ENCODE measurements at regions not wholly inside any gene's neighbourhood (a gene's known extent, or its start where the extent isn't known, plus 50 kb on each side); places are given as distances from the start of the nearest gene placed in this dataset.

- no peaks in the 10 kb centered on the region for H3K4me1 ChIP-seq (ENCODE audit: control insufficient read depth in 2 of 2, insufficient read depth in 2 of 2, low read length in 2 of 2)
- no peak overlapping the region for H3K9ac ChIP-seq (ENCODE audit: low read depth in 1 of 2, low read length in 2 of 2)
- no peaks in the 10 kb centered on the region for H3K36me3 ChIP-seq (ENCODE audit: control insufficient read depth in 2 of 2, insufficient read depth in 2 of 2, low read length in 2 of 2)
- no peaks in the 10 kb centered on the region for H3K27me3 ChIP-seq (ENCODE audit: control insufficient read depth in 2 of 2, insufficient read depth in 2 of 2, low read length in 2 of 2)
- no peak overlapping the region for H3K27ac ChIP-seq (ENCODE audit: low read depth in 2 of 2, low read length in 2 of 2)
- H3K4me3 ChIP-seq (ENCODE audit: low read length in 2 of 2): no peak overlapping the region
- H3K9me3 ChIP-seq (ENCODE audit: control insufficient read depth in 2 of 2, low read length in 2 of 2): no peaks in the 10 kb centered on the region
These were observed 247.4 kb downstream of the SMARCA2 start for GRCh38 chr9:2262386-2263071.

GRCh38 chr9:2263111-2263510 is 248.0 kb downstream of the SMARCA2 start:
- H3K36me3 ChIP-seq (ENCODE audit: control insufficient read depth in 2 of 2, insufficient read depth in 2 of 2, low read length in 2 of 2): no peaks in the 10 kb centered on the region

GRCh38 chr9:2263665-2264064 is 248.5 kb downstream of the SMARCA2 start:
- Histone ChIP-seq H3K36me3 (ENCODE audit: control insufficient read depth in 2 of 2, insufficient read depth in 2 of 2, low read length in 2 of 2) (no peaks in the 10 kb centered on the region), H3K9ac (ENCODE audit: low read depth in 1 of 2, low read length in 2 of 2) (no peak overlapping the region), H3K27me3 (ENCODE audit: control insufficient read depth in 2 of 2, insufficient read depth in 2 of 2, low read length in 2 of 2) (no peaks in the 10 kb centered on the region), H3K27ac (ENCODE audit: low read depth in 2 of 2, low read length in 2 of 2) (no peak overlapping the region), H3K4me3 (ENCODE audit: low read length in 2 of 2) (no peak overlapping the region), H3K9me3 (ENCODE audit: control insufficient read depth in 2 of 2, low read length in 2 of 2) (no peaks in the 10 kb centered on the region), H3K4me1 (ENCODE audit: control insufficient read depth in 2 of 2, insufficient read depth in 2 of 2, low read length in 2 of 2) (no peaks in the 10 kb centered on the region)

More at GRCh38 chr9:2263111-2263510, 248.0 kb downstream of the SMARCA2 start:
- no peak overlapping the region for H3K4me3 ChIP-seq (ENCODE audit: low read length in 2 of 2)
- H3K27ac ChIP-seq (ENCODE audit: low read depth in 2 of 2, low read length in 2 of 2): no peak overlapping the region
- H3K4me1 ChIP-seq (ENCODE audit: control insufficient read depth in 2 of 2, insufficient read depth in 2 of 2, low read length in 2 of 2): no peaks in the 10 kb centered on the region
- H3K27me3 ChIP-seq (ENCODE audit: control insufficient read depth in 2 of 2, insufficient read depth in 2 of 2, low read length in 2 of 2): no peaks in the 10 kb centered on the region
- no peaks in the 10 kb centered on the region for H3K9me3 ChIP-seq (ENCODE audit: control insufficient read depth in 2 of 2, low read length in 2 of 2)
- no peak overlapping the region for H3K9ac ChIP-seq (ENCODE audit: low read depth in 1 of 2, low read length in 2 of 2)

GRCh38 chr9:2264081-2264480 is 248.9 kb downstream of the SMARCA2 start:
- Histone ChIP-seq H3K27me3 (ENCODE audit: control insufficient read depth in 2 of 2, insufficient read depth in 2 of 2, low read length in 2 of 2) (no peaks in the 10 kb centered on the region), H3K9me3 (ENCODE audit: control insufficient read depth in 2 of 2, low read length in 2 of 2) (no peaks in the 10 kb centered on the region), H3K27ac (ENCODE audit: low read depth in 2 of 2, low read length in 2 of 2) (no peak overlapping the region), H3K4me1 (ENCODE audit: control insufficient read depth in 2 of 2, insufficient read depth in 2 of 2, low read length in 2 of 2) (no peaks in the 10 kb centered on the region), H3K9ac (ENCODE audit: low read depth in 1 of 2, low read length in 2 of 2) (no peak overlapping the region), H3K36me3 (ENCODE audit: control insufficient read depth in 2 of 2, insufficient read depth in 2 of 2, low read length in 2 of 2) (no peaks in the 10 kb centered on the region), H3K4me3 (ENCODE audit: low read length in 2 of 2) (no peak overlapping the region)

GRCh38 chr9:2267181-2267745 is 252.1 kb downstream of the SMARCA2 start:
- Histone ChIP-seq H3K4me1 (ENCODE audit: control insufficient read depth in 2 of 2, insufficient read depth in 2 of 2, low read length in 2 of 2) (peaks cover 0 to 2% of the 10 kb centered on the region in 2 donors), H3K9ac (ENCODE audit: low read depth in 1 of 2, low read length in 2 of 2) (no peak overlapping the region), H3K27ac (ENCODE audit: low read depth in 2 of 2, low read length in 2 of 2) (no peak overlapping the region), H3K36me3 (ENCODE audit: control insufficient read depth in 2 of 2, insufficient read depth in 2 of 2, low read length in 2 of 2) (no peaks in the 10 kb centered on the region), H3K27me3 (ENCODE audit: control insufficient read depth in 2 of 2, insufficient read depth in 2 of 2, low read length in 2 of 2) (no peaks in the 10 kb centered on the region), H3K4me3 (ENCODE audit: low read length in 2 of 2) (no peak overlapping the region), H3K9me3 (ENCODE audit: control insufficient read depth in 2 of 2, low read length in 2 of 2) (no peaks in the 10 kb centered on the region)

- H3K9ac ChIP-seq (ENCODE audit: low read depth in 1 of 2, low read length in 2 of 2): no peak overlapping the region
- H3K4me3 ChIP-seq (ENCODE audit: low read length in 2 of 2): no peak overlapping the region
- peaks cover 0 to 2% of the 10 kb centered on the region in 2 donors for H3K4me1 ChIP-seq (ENCODE audit: control insufficient read depth in 2 of 2, insufficient read depth in 2 of 2, low read length in 2 of 2)
- no peaks in the 10 kb centered on the region for H3K36me3 ChIP-seq (ENCODE audit: control insufficient read depth in 2 of 2, insufficient read depth in 2 of 2, low read length in 2 of 2)
- no peaks in the 10 kb centered on the region for H3K27me3 ChIP-seq (ENCODE audit: control insufficient read depth in 2 of 2, insufficient read depth in 2 of 2, low read length in 2 of 2)
- H3K27ac ChIP-seq (ENCODE audit: low read depth in 2 of 2, low read length in 2 of 2): no peak overlapping the region
- H3K9me3 ChIP-seq (ENCODE audit: control insufficient read depth in 2 of 2, low read length in 2 of 2): no peaks in the 10 kb centered on the region
These were observed 254.6 kb downstream of the SMARCA2 start for GRCh38 chr9:2269778-2270177.

GRCh38 chr9:2270565-2270964 is 255.4 kb downstream of the SMARCA2 start:
- H3K27me3 ChIP-seq (ENCODE audit: control insufficient read depth in 2 of 2, insufficient read depth in 2 of 2, low read length in 2 of 2): no peaks in the 10 kb centered on the region
- H3K9ac ChIP-seq (ENCODE audit: low read depth in 1 of 2, low read length in 2 of 2): no peak overlapping the region
- H3K27ac ChIP-seq (ENCODE audit: low read depth in 2 of 2, low read length in 2 of 2): no peak overlapping the region
- no peaks in the 10 kb centered on the region for H3K9me3 ChIP-seq (ENCODE audit: control insufficient read depth in 2 of 2, low read length in 2 of 2)
- no peaks in the 10 kb centered on the region for H3K36me3 ChIP-seq (ENCODE audit: control insufficient read depth in 2 of 2, insufficient read depth in 2 of 2, low read length in 2 of 2)
- peaks cover 0 to 2% of the 10 kb centered on the region in 2 donors for H3K4me1 ChIP-seq (ENCODE audit: control insufficient read depth in 2 of 2, insufficient read depth in 2 of 2, low read length in 2 of 2)
- no peak overlapping the region for H3K4me3 ChIP-seq (ENCODE audit: low read length in 2 of 2)

- Histone ChIP-seq H3K36me3 (ENCODE audit: control insufficient read depth in 2 of 2, insufficient read depth in 2 of 2, low read length in 2 of 2) (no peaks in the 10 kb centered on the region), H3K27ac (ENCODE audit: low read depth in 2 of 2, low read length in 2 of 2) (no peak overlapping the region), H3K27me3 (ENCODE audit: control insufficient read depth in 2 of 2, insufficient read depth in 2 of 2, low read length in 2 of 2) (no peaks in the 10 kb centered on the region), H3K9ac (ENCODE audit: low read depth in 1 of 2, low read length in 2 of 2) (no peak overlapping the region), H3K4me3 (ENCODE audit: low read length in 2 of 2) (no peak overlapping the region), H3K4me1 (ENCODE audit: control insufficient read depth in 2 of 2, insufficient read depth in 2 of 2, low read length in 2 of 2) (peaks cover 0 to 2% of the 10 kb centered on the region in 2 donors), H3K9me3 (ENCODE audit: control insufficient read depth in 2 of 2, low read length in 2 of 2) (no peaks in the 10 kb centered on the region)
These were observed 256.3 kb downstream of the SMARCA2 start for GRCh38 chr9:2271426-2271825.

- H3K9me3 ChIP-seq (ENCODE audit: control insufficient read depth in 2 of 2, low read length in 2 of 2): no peaks in the 10 kb centered on the region
- no peaks in the 10 kb centered on the region for H3K27me3 ChIP-seq (ENCODE audit: control insufficient read depth in 2 of 2, insufficient read depth in 2 of 2, low read length in 2 of 2)
- H3K27ac ChIP-seq (ENCODE audit: low read depth in 2 of 2, low read length in 2 of 2): no peak overlapping the region
- no peak overlapping the region for H3K9ac ChIP-seq (ENCODE audit: low read depth in 1 of 2, low read length in 2 of 2)
- no peaks in the 10 kb centered on the region for H3K36me3 ChIP-seq (ENCODE audit: control insufficient read depth in 2 of 2, insufficient read depth in 2 of 2, low read length in 2 of 2)
- H3K4me1 ChIP-seq (ENCODE audit: control insufficient read depth in 2 of 2, insufficient read depth in 2 of 2, low read length in 2 of 2): peaks cover 0 to 2% of the 10 kb centered on the region in 2 donors
- no peak overlapping the region for H3K4me3 ChIP-seq (ENCODE audit: low read length in 2 of 2)
These were observed 259.6 kb downstream of the SMARCA2 start for GRCh38 chr9:2274762-2275161.

GRCh38 chr9:2276296-2276695 is 261.1 kb downstream of the SMARCA2 start:
- no peaks in the 10 kb centered on the region for H3K36me3 ChIP-seq (ENCODE audit: control insufficient read depth in 2 of 2, insufficient read depth in 2 of 2, low read length in 2 of 2)
- H3K9me3 ChIP-seq (ENCODE audit: control insufficient read depth in 2 of 2, low read length in 2 of 2): no peaks in the 10 kb centered on the region
- H3K27ac ChIP-seq (ENCODE audit: low read depth in 2 of 2, low read length in 2 of 2): no peak overlapping the region
- H3K4me1 ChIP-seq (ENCODE audit: control insufficient read depth in 2 of 2, insufficient read depth in 2 of 2, low read length in 2 of 2): peaks cover 0 to 2% of the 10 kb centered on the region in 2 donors
- H3K4me3 ChIP-seq (ENCODE audit: low read length in 2 of 2): no peak overlapping the region
- H3K9ac ChIP-seq (ENCODE audit: low read depth in 1 of 2, low read length in 2 of 2): no peak overlapping the region
- H3K27me3 ChIP-seq (ENCODE audit: control insufficient read depth in 2 of 2, insufficient read depth in 2 of 2, low read length in 2 of 2): no peaks in the 10 kb centered on the region
